Endothelial cell (in vitro differentiated cells): ENCODE measurements at regions not wholly inside any gene's neighbourhood (a gene's known extent, or its start where the extent isn't known, plus 50 kb on each side); places are given as distances from the start of the nearest gene placed in this dataset.

Experiments
- DNase-seq: peaks from one replicate; pipeline ENCODE4 v3.0.0; 2021; ENCODE audit warnings: low spot score
- H3K27ac Mint-ChIP-seq: one replicate; pipeline ENCODE4 v1.8.0; 2021; ENCODE audit warnings: mixed read lengths, inconsistent platforms; ENCODE audit not compliant: unreplicated experiment
- H3K27me3 Mint-ChIP-seq: one replicate; pipeline ENCODE4 v1.8.0; 2021; ENCODE audit warnings: mild to moderate bottlenecking, moderate library complexity, mixed read lengths, inconsistent platforms; ENCODE audit not compliant: unreplicated experiment
- H3K36me3 Mint-ChIP-seq: one replicate; pipeline ENCODE4 v1.8.0; 2021; ENCODE audit warnings: mild to moderate bottlenecking, low read depth, mixed read lengths, inconsistent platforms; ENCODE audit not compliant: unreplicated experiment
- H3K4me1 Mint-ChIP-seq: one replicate; pipeline ENCODE4 v1.8.0; 2021; ENCODE audit warnings: mild to moderate bottlenecking, mixed read lengths, inconsistent platforms; ENCODE audit not compliant: unreplicated experiment
- H3K4me3 Mint-ChIP-seq: one replicate; pipeline ENCODE4 v1.8.0; 2021; ENCODE audit warnings: mild to moderate bottlenecking, mixed read lengths, inconsistent platforms; ENCODE audit not compliant: unreplicated experiment
- H3K9me3 Mint-ChIP-seq: one replicate; pipeline ENCODE4 v1.8.0; 2021; ENCODE audit warnings: mixed read lengths, inconsistent platforms; ENCODE audit not compliant: unreplicated experiment
- TF ChIP-seq, protein P1 (sequence below): fragments of 200-600 bp; sonication (generic); IDR thresholded peaks from one replicate; pipeline ENCODE4 v1.5.0; 2021; ENCODE audit warnings: antibody characterized with exemption; ENCODE audit not compliant: unreplicated experiment

- Mint-ChIP-seq H3K36me3 (no peaks in the 10 kb centered on the region), H3K27ac (no peak overlapping the region), H3K4me1 (no peaks in the 10 kb centered on the region), H3K9me3 (no peaks in the 10 kb centered on the region), H3K27me3 (no peaks in the 10 kb centered on the region), H3K4me3 (no peak overlapping the region)
- TF ChIP-seq, protein P1, sequence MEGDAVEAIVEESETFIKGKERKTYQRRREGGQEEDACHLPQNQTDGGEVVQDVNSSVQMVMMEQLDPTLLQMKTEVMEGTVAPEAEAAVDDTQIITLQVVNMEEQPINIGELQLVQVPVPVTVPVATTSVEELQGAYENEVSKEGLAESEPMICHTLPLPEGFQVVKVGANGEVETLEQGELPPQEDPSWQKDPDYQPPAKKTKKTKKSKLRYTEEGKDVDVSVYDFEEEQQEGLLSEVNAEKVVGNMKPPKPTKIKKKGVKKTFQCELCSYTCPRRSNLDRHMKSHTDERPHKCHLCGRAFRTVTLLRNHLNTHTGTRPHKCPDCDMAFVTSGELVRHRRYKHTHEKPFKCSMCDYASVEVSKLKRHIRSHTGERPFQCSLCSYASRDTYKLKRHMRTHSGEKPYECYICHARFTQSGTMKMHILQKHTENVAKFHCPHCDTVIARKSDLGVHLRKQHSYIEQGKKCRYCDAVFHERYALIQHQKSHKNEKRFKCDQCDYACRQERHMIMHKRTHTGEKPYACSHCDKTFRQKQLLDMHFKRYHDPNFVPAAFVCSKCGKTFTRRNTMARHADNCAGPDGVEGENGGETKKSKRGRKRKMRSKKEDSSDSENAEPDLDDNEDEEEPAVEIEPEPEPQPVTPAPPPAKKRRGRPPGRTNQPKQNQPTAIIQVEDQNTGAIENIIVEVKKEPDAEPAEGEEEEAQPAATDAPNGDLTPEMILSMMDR, result no peak
- DNase-seq, result no peak
Measured at GRCh38 chr13:85608255-85608829, 190.9 kb downstream of the SLITRK6 start.

- Mint-ChIP-seq H3K4me1 (peaks cover 1% of the 10 kb centered on the region), H3K27ac (no peak overlapping the region), H3K4me3 (no peak overlapping the region), H3K27me3 (no peaks in the 10 kb centered on the region), H3K9me3 (peaks cover 3% of the 10 kb centered on the region), H3K36me3 (no peaks in the 10 kb centered on the region)
- TF ChIP-seq, protein P1, result no peak
- DNase-seq, result no peak
Measured at GRCh38 chr13:85603735-85604134, 195.5 kb downstream of the SLITRK6 start.

DNA sequence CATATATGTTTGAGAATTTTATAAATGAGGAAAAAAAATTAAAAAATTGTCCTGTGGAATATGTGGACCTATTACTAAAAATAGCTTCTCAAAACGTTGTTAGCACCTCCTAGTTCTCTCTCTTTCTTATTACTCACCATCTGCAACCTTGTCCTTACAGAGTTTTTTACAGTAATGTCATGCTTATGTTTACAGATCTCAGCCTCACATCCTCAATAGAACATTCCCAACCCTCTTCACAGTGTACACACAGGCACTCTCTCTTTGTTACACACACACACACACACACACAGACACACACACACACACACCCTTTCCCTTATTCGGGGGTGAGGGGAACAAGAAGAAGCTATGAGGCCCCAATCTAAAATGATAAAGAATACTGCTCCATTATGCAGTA lies 197.7 kb downstream of the SLITRK6 start:
- TF ChIP-seq, protein P1, result no peak
- Mint-ChIP-seq H3K27me3 (no peaks in the 10 kb centered on the region), H3K4me3 (no peak overlapping the region), H3K36me3 (no peaks in the 10 kb centered on the region), H3K4me1 (peaks cover 10% of the 10 kb centered on the region), H3K9me3 (peaks cover 3% of the 10 kb centered on the region), H3K27ac (no peak overlapping the region)
- DNase-seq, result no peak

GRCh38 chr13:85597790-85598500 lies 201.3 kb downstream of the SLITRK6 start:
- Mint-ChIP-seq H3K27me3 (no peaks in the 10 kb centered on the region), H3K4me3 (no peak overlapping the region), H3K36me3 (no peaks in the 10 kb centered on the region), H3K27ac (no peak overlapping the region), H3K4me1 (peaks cover 10% of the 10 kb centered on the region), H3K9me3 (peaks cover 3% of the 10 kb centered on the region)
- TF ChIP-seq, protein P1, result no peak
- no peak for DNase-seq

DNA sequence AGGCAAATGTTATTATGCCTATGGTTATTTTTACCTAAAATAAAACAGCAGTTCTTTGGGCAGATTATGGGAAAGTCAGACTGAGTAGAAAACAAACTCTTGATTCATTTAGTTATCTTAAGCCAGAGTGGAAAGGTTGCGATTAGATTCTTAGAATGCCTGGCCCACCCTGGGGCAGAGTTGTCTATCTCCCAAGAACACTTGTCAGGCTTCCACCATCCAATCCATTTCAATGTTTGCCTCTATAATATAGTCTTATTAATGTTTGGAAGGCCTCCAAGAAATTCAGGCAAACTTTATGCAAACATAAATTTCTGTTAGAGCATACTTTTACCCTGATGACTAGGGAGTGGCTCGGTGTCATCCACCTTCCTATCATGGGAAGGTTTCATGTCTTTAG lies 207.0 kb downstream of the SLITRK6 start:
- DNase-seq, result no peak
- TF ChIP-seq, protein P1, result no peak
- Mint-ChIP-seq H3K27me3 (peaks cover 4% of the 10 kb centered on the region), H3K4me1 (no peaks in the 10 kb centered on the region), H3K4me3 (no peak overlapping the region), H3K27ac (no peak overlapping the region), H3K9me3 (no peaks in the 10 kb centered on the region), H3K36me3 (no peaks in the 10 kb centered on the region)
